SKM-1 (cell line): ENCODE measurements at regions not wholly inside any gene's neighbourhood (a gene's known extent, or its start where the extent isn't known, plus 50 kb on each side); places are given as distances from the start of the nearest gene placed in this dataset.
"Not testable (repeated sequence)": the region's sequence is repeated elsewhere in the genome, so short reads cannot be mapped to it uniquely, and the experiment has no call there.

ENCODE experiments used
- DNase-seq: peaks from one replicate; lab custom pipeline; 2025; ENCODE audit not compliant: unreplicated experiment; lab: John Stamatoyannopoulos, UW

DNA sequence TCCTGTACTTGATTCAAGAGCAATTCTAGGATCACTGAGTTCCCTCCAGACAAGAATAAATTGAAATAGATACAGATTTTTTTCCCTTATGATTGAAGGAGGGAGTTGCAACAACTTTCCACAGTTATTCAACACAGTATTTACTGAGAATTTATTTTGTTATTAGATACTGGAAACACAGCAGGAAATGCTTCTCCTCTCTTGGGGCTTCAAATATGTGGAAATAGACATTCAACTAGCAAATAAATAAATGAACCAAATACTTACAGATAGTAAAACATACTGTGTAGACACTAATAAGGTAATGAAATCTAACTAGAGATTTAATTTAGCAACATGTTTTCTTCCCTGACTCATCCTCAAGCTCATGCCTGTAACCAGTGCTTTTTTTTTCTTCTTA is 169.2 kb downstream of the LNPK start:
- DNase-seq = no peak

DNA sequence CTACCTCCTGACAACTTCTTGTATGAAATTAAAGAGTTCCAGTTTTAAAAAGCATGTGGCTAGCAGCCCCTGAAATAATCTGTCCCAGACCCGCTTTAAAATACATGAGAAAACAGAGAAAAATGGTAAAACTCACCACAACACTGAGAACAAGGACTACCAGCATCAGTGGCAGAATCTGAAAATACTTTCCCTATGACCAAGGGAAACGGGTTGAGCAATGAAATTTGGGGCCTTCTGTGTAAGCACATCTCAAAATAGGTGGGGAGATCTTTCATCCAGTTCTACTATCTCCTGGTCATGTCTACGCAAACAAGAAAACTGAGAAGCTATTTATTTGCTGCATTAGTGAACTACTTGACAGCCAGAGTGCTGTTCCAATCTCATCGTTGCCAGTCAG is 172.3 kb downstream of the LNPK start:
- DNase-seq = no peak

GRCh38 chr2:175827856-175828255 is 174.2 kb downstream of the LNPK start:
- no peak for DNase-seq

- no peak for DNase-seq
Measured at GRCh38 chr2:175824243-175824642, 177.8 kb downstream of the LNPK start.

DNA sequence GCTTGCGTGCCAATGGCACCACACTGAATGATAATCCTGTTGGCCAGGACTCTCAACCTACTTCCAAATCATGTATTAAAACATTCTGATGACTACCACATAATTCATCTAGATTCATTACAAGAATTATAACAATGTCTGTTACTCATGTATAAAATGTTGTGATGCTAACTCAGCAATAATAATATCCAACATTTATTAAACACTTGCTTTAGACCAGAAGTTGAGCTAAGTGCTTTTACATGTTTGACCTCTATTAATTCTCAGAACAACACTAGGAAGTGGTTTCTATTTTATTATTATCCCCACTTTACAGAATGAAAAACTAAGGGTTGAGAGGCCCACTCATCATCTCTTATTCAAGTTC is 178.4 kb downstream of the LNPK start:
- DNase-seq = no peak

- no peak for DNase-seq
Measured at GRCh38 chr2:175823002-175823706, 178.9 kb downstream of the LNPK start.

DNA sequence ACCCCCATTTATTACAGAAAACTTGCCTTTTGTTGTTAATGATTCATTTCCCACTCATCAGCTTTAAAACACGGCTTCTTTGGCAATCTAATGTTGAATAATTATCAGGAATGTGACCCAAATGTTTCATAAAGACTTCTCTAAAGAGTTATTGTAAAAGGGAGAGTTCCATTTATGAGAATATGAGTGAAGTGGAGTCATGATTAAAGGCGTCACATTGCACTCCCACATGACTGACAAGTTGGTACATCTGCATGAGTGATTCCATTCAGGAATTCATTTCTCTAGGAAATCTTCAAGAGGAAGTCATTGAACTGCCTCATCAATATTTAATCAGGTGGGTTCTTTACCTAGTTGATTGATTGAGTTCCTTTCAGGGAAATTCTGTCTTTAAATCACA is 184.8 kb downstream of the LNPK start:
- DNase-seq = no peak

DNA sequence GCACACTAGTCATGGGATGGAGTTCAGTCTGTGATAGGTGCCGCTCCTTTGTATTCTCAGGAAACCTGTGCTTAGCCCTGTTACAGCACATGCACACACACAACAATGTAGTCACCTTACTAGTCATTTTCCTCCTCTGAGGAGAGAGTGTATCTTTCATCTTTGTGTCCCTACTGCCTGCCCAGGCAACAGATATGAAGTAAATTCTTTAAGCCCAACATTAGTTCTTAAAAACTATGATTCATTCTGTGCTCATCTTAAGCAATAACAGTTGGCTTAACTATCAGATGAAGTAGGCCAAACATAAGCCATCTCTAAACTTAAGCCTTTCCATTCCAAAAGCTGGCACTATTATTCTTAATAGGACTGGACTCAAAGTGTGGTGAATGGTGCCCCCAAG is 186.5 kb downstream of the LNPK start:
- no peak for DNase-seq

DNA sequence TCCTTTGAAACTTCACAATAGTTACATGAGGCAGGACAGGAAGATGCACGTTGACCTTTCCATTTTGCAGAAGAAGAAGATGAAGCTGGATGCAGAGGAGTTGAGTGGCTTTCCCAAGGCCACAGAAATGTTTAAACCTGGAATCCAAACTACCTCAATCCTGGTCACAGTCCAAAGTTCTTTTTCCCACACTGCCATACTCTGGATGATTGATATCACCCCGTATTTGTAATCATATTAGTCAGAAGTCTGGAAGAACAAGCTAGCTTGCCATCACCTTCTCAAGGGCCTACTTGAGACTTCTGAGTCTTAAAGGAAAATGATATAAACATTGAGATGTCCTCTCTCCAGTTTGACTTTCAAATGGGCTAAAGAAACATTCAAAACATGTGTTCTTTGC is 190.1 kb downstream of the LNPK start:
- DNase-seq = no peak

DNA sequence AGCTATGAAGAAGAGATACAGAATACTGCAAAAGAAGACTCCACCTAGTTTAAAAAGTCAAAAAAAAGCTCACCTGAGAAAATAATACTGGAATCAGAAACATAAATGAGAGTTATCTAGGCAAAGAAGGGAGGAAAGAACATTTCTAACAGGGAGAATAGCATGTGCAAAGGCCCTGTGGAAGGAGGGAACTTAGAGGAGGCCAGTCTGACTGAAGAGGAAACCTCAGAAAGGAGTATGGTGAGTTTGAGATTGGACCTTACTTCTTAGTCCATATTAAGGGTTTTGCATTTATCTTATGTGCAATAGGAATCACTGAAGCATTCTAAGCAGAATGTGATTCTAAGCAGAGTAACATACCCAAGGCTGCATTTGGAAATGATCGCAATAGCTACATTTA is 193.2 kb downstream of the LNPK start:
- no peak for DNase-seq

- no peak for DNase-seq
Measured at GRCh38 chr2:175808078-175808477, 194.0 kb downstream of the LNPK start.

DNA sequence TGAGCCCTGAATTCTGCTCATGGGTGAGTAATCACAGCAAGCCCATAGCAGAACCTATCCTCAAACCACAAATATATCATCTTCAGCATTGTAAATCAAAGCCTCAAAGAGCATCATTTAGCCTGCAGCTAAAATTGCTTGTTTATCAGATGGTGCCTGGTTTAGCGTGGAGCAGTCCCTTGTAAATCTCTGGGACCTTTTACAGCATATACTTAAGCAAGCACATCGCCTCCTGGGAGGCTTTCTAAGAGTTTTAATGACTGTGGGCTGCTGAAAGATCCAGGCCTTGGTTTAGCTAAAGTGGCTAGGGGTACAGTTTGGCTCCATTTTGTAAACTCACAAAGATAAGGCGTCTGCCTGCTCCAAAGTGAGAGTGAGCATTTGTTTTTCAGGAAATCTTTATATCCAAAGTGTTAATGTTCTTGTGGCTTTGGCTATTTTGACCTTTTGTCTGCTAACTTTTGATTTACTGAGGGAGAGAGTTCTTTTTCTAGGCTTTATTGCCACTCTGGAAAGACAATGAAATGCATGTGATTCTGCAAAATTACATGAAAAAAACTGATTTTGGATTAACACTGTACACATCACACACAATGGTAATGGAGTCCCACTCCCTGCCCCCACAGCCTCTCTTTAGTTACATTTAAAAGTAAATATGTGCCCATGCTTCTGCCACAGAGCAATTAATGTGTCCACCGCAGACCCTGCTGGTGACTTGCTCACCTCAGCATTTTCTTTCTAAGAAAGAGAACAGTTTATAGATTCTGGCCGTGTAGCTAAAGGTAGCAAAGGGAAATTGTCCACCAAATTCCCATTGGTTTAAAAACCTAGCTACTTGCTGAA is 194.8 kb downstream of the LNPK start:
- no peak for DNase-seq

DNA sequence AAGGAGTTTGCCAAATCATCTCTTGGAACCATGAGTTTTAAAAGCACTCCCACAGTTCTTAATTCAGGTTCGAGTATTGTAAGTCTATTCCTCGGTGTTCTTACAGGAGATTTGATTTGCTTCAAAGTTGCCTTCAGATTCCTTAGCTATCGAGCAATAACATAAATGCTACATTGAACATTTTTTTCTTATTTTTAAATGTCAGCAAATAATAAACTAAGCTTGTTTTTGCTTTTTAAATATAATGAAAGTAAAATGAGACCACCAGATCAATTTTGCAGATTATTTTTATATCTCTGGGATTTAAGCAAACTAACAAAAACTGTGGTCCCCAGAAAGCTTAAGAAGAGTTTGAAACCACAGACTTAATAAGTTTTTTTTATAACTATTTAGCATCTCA is 195.5 kb downstream of the LNPK start:
- no peak for DNase-seq

GRCh38 chr2:175806125-175806490 is 196.0 kb downstream of the LNPK start:
- no peak for DNase-seq

DNA sequence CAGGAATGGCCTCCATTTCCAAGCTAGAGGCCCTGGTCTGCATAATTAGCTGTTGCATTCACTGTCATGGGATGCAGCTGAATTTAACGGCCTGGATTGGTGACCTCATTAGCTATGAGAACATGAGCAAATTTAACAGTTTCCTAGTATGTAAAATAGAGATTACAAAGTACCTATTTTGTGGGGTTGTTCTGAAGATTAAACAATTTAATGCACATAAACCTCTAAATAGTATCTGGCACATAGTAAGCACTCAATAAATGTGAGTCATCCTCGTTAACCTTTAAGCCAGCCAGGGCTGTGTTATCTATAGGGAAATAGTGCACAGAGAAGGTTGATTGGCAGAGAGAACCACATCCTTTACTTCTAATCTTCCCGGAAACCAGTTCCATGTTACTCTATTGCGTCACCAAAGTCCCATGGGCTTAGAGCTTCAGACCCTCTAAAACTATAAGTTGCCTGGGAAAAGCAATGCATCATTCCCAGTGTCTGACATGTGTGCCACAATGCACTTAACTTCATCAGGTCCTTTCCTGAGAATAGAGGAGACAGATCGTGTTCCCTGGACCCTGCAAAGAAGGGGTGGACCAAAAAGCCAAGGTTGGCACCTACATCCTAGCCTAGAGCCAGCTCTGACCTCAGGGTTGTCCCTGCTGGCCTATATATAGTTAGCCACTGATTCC is 196.5 kb downstream of the LNPK start:
- no peak for DNase-seq

DNA sequence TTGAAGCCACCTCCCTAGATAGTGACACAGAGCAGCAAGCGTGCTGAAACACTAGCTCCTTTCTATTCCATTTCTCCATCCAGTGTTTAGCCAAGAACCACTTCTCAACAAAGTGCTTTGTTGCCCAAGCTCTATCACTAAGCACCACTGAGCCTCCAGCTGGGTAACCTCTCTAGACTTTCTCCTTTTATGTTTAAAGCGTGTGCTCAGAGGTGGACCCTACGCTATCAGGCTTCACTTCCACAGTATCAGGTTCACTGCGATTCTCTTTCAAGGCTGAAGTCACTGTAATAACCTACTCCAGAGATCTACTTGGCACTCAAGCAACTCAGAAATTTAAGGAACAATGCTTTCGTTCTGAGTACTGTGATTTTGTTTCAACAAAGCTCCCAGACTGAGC is 197.9 kb downstream of the LNPK start:
- no peak for DNase-seq

DNA sequence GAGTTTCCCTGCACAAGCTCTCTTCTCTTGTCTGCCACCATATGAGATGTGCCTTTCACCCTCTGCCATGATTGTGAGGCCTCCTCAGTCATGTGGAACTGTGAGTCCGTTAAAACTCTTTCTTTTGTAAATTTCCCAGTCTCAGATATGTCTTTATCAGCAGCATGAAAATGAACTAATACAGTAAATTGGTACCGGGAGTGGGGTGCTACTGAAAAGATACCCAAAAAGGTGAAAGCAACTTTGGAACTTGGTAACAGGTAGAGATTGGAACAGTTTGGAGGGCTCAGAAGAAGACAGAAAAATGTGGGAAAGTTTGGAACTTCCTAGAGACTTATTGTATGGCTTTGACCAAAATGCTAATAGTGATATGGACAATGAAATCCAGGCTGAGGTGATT is 205.6 kb downstream of the LNPK start:
- not testable (repeated sequence) for DNase-seq

DNA sequence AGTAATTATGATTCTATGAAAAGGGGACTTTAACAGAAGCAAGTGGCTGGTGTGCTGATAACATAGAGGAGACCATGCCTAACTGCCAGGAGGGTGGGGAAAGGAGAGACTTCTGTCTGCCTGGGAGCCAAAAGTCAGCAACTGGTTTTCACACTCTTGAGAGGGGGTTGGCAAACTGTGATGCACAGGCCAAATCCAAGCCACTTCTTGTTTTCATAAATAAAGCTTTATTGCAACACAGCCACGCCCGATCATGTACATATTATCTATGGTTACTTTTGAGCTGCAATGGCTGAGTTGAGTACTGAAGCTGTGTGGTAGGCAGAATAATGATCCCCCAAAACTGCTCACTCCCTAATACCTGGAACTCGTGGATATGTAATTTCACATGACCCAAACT is 208.4 kb downstream of the LNPK start:
- DNase-seq = no peak

DNA sequence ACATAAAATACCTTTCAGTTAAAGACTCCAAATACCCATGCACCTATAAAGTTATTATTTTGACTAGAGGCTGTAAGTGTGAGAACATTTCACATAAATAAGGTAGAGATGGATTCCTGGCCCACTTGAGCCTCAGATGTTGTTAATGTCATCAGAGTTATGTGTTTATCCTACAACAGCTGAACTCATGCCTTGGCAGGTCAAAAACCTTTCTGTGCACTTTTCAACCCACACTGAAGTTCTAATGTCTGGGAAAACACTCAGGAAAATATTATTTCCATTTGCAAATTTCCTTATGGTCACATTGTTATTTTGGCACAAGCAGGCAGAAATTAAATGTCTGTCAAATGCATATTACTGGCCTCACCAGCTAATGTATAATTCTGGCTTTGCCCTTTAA is 209.2 kb downstream of the LNPK start:
- DNase-seq = no peak

- no peak for DNase-seq
Measured at GRCh38 chr2:175792199-175792598, 209.9 kb downstream of the LNPK start.

- DNase-seq = no peak
Measured at GRCh38 chr2:175786471-175787124, 215.5 kb downstream of the LNPK start.

DNA sequence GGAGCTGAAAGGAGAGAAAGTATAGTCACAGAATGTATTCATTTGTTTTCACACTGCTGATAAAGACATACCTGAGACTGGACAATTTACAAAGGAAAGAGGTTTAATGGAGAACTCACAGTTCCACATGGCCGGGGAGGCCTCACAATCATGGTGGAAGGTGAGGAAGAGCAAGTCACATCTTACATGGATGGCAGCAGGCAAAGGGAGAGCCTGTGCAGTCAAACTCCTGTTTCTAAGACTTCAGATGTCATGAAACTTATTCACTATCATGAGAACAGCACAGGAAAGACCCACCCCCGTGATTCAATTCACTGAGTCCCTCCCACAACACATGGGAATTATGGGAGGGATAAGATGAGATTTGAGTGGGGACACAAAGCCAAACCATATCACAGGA is 224.7 kb downstream of the LNPK start:
- not testable (repeated sequence) for DNase-seq
